HG03575 (cell line): ENCODE measurements at regions not wholly inside any gene's neighbourhood (a gene's known extent, or its start where the extent isn't known, plus 50 kb on each side); places are given as distances from the start of the nearest gene placed in this dataset.

ENCODE experiments used
- ATAC-seq: cut with Tn5 transposase; IDR thresholded peaks from one replicate; pipeline ENCODE4 v1.9.1; 2021; ENCODE audit not compliant: unreplicated experiment, insufficient number of reproducible peaks, low FRiP score; ENCODE audit errors: extremely low read depth

DNA sequence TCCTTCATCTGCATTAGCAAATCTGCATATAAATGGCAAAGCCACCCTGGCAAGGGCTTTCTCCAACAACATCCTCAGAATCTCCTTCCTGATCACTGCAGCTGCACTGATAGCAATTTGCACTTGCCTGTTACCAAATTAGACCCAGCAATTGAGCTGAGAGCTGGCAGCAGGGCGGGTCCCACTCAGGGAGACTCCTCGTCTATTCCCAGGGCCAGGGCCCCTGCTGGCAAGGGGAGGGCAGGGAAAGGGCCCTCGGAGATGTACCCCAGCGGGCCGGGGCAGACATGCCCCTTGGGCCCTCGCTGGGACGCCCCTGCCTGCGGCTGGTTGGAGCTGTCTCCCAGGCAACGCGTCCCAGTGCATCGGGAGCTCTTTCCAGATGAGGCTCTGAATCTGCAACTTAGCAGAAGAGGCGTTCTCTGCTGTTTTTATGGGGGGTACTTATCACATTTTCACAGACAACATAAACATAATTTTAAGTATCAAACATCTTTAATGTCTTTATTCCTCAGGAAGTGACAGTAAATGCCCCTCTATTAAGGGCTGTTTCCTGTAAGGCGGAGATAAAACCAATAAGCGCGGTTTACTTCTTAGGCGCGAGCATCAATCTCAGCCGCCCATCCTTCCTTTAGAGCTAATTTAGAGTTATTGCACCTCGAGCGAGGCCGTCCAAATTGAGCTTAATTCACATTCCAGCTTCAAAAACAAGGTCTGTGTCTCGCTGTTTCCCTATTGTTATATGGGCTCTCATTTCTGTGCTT, 249.0 kb upstream of the PPP2R2D start:
- no peak for ATAC-seq

GRCh38 chr10:131652438-131653139, 248.2 kb upstream of the PPP2R2D start:
- ATAC-seq: no peak

DNA sequence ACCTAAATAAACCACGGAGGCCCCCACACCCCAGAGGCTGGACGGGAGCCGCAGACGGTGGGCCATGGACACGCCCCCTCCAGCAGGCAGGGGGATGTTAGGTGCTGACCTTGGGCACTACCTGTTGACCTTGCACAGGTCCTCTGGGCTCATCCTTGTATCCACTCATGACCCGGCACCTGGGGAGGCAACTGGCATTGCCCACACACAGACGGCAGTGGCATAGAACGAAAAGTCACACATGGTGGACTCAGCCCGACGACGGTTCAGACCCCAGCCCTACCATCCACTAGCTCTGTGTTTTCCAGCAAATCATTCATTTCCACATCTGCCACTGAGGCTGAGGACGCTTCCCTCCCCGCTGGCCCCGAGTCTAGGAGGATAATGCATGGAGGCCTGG, 247.7 kb upstream of the PPP2R2D start:
- ATAC-seq: no peak

DNA sequence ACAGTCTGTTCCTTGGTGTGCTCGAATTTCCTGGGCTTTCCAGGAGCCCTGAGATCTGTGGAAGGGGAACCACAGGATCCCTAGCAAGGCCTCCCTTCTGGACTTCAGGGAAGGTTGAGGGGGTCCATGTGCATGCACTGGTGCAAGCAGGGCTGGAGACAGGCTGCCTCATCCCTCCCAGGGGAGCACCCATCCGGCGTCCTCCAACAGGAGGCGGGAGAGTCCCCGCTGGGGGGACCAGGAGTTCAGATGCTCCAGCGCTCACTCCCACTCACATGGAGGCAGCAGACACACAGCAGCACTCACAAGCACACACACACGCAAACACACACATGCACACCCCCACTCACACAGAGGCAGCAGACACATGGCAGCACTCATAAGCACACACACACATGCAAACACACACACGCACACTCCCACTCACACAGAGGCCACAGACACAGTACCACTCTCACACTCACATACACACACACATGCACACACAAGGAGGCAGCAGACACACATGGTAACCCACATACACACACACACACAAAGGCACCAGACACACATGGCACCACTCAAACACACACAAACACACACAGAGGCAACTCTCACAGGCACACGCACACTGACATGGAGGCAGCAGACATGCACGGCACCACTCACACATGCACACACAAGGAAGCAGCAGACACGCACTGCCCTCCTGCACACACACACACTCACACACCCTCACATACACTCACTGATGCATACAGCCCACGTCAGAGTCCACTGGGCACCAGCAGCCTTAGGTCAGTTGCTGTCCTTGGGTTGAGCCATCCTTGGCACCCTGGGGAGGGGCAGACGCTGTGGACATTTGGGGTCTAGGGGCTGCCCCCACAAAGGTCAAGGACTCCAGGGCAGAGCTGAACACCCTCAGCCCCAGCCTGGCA, 247.0 kb upstream of the PPP2R2D start:
- ATAC-seq: no peak

GRCh38 chr10:131654471-131655087, 246.2 kb upstream of the PPP2R2D start:
- no peak for ATAC-seq

DNA sequence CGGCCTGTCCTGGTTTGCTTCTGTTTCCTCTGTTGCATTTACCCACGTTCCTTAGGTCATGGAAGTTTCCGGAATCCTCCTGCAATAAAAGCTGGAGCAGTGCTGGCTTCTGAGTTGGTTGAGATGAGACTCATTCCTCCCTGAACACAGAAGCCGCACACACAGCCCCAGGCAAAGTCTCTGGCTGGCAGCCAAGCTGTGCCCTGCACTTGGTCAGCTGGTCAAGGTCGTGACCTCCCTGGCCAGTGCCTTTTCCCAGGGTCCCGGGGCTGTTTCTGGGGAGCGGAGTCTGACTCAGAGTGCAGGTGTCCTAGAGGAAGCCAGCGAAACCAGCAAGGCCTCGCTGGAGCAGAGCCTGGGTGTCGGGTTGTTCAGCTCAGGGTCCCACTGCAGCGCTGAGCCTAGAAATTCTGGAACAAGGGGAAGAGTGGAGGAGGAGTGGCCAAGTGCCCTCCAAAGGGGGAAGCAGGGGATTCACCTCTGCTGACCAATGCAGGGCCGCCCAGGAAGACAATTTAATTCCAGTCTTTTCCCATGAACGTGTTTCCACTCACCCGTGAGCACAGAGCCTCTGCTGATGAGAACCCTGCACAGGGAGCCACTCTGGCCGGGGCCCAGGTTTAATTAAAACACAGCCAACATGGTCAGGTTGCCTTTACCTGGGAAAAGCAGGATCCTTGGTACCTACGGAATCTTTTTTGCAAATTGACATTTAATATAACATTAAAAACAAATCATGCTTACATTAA, 245.5 kb upstream of the PPP2R2D start:
- ATAC-seq: no peak

GRCh38 chr10:131656009-131656408, 244.8 kb upstream of the PPP2R2D start:
- no peak for ATAC-seq

DNA sequence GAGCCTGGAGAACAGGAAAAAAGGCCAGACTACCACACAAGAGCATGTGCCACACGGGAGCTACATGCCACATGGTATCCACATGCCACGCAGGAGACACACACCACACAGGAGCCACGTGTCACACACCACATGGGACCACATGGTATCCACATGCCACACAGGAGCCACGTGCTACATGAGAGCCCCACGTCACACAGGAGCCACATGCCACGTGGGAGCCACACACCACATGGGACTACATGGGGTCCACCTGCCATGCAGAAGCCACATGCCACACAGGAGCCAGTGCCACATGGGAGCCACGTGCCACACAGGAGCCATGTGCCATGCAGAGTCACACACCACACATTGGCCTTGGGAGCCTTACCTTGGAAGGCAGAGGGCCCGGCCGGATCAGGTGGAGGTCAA, 244.4 kb upstream of the PPP2R2D start:
- ATAC-seq: no peak

DNA sequence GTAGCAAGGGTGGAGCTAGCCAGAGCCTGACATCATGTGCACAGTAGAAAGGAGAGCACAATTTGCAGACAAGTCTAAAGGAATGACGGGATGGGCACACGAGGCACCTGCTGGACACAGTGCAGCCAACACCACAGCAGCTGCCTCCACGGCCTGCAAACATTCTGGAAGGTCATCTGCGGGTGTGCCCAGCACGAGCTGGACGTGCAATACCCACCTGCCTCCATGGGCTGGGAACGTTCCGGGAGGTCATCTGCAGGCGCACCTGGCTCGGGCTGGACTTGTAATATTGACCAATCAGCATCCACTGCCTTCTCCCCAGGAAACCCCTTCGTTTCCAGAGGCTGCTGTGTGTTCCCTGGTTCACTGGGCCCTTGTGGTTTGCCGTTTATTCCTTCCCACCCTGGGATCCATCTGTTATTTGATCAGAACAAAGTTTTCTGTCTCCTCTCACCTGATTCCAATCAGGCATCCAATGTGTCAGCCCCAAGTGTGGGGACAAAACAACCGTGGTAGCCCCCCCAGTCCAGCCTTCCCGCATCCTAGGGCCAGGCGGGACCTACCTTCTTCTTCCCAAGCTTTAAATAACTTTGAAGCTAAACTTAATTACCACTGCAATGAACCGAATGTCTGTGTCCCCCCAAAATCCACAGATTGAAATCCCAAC, 243.4 kb upstream of the PPP2R2D start:
- ATAC-seq: no peak

DNA sequence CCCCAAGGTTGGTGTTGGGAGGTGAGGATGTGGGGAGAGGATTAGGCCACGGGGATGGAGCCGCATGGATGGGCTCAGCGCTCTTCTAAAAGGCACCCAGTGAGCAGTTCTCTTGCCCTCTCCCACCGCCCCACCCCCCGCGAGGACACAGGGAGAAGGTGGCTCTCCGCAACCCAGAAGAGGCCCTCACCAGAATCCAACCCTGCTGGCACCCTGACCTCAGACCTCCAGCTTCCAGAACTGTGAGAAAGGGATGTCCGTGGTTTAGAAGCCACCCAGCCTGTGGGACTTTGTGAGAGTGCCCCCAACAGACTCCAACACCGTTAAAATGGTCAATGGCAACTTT, 242.8 kb upstream of the PPP2R2D start:
- no peak for ATAC-seq

- ATAC-seq: no peak
Measured at GRCh38 chr10:131658476-131659110, 242.2 kb upstream of the PPP2R2D start.

- no peak for ATAC-seq
Measured at GRCh38 chr10:131660427-131660826, 240.4 kb upstream of the PPP2R2D start.

DNA sequence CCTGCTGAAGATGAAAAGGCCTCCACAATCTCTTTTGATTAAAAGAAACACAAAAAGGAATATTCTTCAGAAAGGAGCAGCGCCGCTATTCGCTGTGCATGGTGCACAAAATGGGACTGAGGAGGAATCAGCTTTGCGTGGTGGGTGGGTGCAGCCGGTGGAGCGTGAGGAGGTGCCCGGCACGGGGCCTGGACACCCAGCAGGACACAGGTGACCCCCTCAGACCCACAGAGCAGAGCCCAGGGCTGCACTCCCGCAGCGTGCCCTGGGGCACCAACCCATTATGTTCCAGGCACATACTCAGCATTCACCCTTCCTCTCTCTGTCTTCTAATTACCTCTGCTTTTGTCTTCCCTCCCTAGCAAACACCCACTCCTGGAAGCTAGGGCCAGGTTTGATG, 238.0 kb upstream of the PPP2R2D start:
- ATAC-seq: no peak

DNA sequence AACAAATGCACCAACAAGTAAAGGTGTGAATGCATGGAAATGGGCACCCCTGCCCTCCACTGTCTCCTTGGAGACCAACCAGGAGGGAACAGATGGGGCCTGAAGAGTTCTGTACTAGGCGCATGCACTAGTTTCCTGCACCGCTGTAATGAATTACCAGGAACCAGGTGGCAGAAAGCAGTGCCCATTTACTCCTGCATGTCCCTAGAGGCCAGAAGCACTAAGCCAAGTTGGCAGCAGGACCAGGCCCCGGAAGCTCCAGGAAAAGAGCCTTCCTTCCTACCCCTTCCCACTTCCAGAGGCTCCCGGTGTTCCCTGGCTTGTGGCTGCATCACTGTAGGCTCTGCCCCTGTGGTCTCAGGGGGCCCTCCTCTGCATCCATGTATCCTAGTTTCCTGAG, 237.5 kb upstream of the PPP2R2D start:
- no peak for ATAC-seq

GRCh38 chr10:131666091-131666490, 234.7 kb upstream of the PPP2R2D start:
- no peak for ATAC-seq

DNA sequence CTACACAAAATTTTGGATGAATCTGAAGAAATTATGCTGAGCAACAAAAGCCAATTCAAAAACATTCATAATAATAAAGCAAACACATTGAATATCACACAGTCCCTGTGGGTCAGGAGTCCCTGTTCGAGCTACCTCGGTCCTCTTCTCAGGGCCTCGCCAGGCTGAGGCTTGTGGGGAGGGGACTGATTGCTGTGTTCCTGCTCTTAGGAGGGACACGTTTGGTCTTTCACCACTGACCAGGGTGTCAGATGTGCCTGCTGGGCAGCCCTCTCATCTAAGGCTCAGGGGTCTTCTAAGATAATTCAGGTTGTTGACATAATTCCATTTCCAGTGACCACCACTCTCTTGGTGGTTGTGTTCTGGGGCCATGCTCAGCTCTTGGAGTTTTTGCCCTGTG, 233.8 kb upstream of the PPP2R2D start:
- no peak for ATAC-seq

DNA sequence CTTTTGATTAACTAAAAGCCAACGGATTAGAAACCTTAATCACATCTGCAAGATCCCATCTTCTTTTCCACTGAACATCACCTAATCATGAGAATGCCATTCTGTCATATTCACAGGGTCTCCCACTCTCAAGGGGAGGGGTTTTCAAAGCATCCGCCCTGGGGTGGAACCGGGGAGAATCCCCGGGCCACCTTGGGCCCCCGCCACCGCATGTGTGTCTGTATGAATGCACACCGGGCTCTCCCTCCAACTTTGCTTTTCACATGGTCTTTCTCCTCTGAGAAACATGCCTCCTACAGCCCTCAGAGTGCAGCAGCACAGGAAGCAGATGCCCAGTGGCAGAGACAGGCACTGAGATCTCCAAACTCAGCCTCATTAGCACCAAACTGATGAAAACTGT, 233.2 kb upstream of the PPP2R2D start:
- ATAC-seq: no peak

- no peak for ATAC-seq
Measured at GRCh38 chr10:131668903-131669302, 231.9 kb upstream of the PPP2R2D start.
